ENCODE measurements at regions not wholly inside any gene's neighbourhood (a gene's known extent, or its start where the extent isn't known, plus 50 kb on each side); places are given as distances from the start of the nearest gene placed in this dataset.

- TF ChIP-seq CTCF (conservative IDR thresholded peaks at IDR 0.05 in 1 of 2, IDR thresholded peaks at IDR 0.05 in 1 of 2; ENCODE audit: low read depth in 1 of 2, low read length in 2 of 2) (no peak), EZH2 (IDR thresholded peaks at IDR 0.05; ENCODE audit: low read length, missing control alignments) (no peak)
- no peaks in the 10 kb centered on the region for H3K27me3 ChIP-seq (ENCODE audit: control insufficient read depth, insufficient read depth, low read length)
- H3K4me1 ChIP-seq (ENCODE audit: control insufficient read depth, extremely low read depth, insufficient read depth, low read length) = no peaks in the 10 kb centered on the region
- H3K36me3 ChIP-seq (ENCODE audit: control insufficient read depth, insufficient read depth, low read length) = no peaks in the 10 kb centered on the region
- DNase-seq (ENCODE audit: low read depth in 2 of 2) = no peak
- H4K20me1 ChIP-seq (ENCODE audit: control insufficient read depth, extremely low read depth, insufficient read depth, low read length) = no peaks in the 10 kb centered on the region
- H3K9me3 ChIP-seq (ENCODE audit: control insufficient read depth, insufficient read depth, low read depth, low read length) = no peaks in the 10 kb centered on the region
- no peak overlapping the region for H3K9ac ChIP-seq (ENCODE audit: insufficient read depth, low read length)
- no peak overlapping the region for H3K4me3 ChIP-seq (replicated peaks in 1 of 4; ENCODE audit: control extremely low read depth in 1 of 4, insufficient read depth in 1 of 4, low read depth in 3 of 4, low read length in 4 of 4)
- no peaks in the 10 kb centered on the region for H3K79me2 ChIP-seq (ENCODE audit: control insufficient read depth, insufficient read depth, low read length)
- no peak overlapping the region for H3K4me2 ChIP-seq (ENCODE audit: extremely low read depth, insufficient read depth, low read length)
- no peak overlapping the region for H3K27ac ChIP-seq (ENCODE audit: insufficient read depth, low read length)
- H2AFZ ChIP-seq (ENCODE audit: low read length) = no peak overlapping the region
Measured at GRCh38 chr4:78675325-78675724, 100.8 kb upstream of the BMP2K start.

- H3K36me3 ChIP-seq (ENCODE audit: control insufficient read depth, insufficient read depth, low read length) = no peaks in the 10 kb centered on the region
- H4K20me1 ChIP-seq (ENCODE audit: control insufficient read depth, extremely low read depth, insufficient read depth, low read length) = no peaks in the 10 kb centered on the region
- no peak for TF ChIP-seq CTCF (conservative IDR thresholded peaks at IDR 0.05 in 1 of 2, IDR thresholded peaks at IDR 0.05 in 1 of 2; ENCODE audit: low read depth in 1 of 2, low read length in 2 of 2)
- no peak overlapping the region for H2AFZ ChIP-seq (ENCODE audit: low read length)
- H3K4me2 ChIP-seq (ENCODE audit: extremely low read depth, insufficient read depth, low read length) = no peak overlapping the region
- no peak overlapping the region for H3K9ac ChIP-seq (ENCODE audit: insufficient read depth, low read length)
- no peaks in the 10 kb centered on the region for H3K79me2 ChIP-seq (ENCODE audit: control insufficient read depth, insufficient read depth, low read length)
- no peak overlapping the region for H3K27ac ChIP-seq (ENCODE audit: insufficient read depth, low read length)
- no peaks in the 10 kb centered on the region for H3K27me3 ChIP-seq (ENCODE audit: control insufficient read depth, insufficient read depth, low read length)
- H3K4me1 ChIP-seq (ENCODE audit: control insufficient read depth, extremely low read depth, insufficient read depth, low read length) = peaks cover 3% of the 10 kb centered on the region
- DNase-seq (ENCODE audit: low read depth in 2 of 2) = no peak
- H3K9me3 ChIP-seq (ENCODE audit: control insufficient read depth, insufficient read depth, low read depth, low read length) = no peaks in the 10 kb centered on the region
- no peak overlapping the region for H3K4me3 ChIP-seq (replicated peaks in 1 of 4; ENCODE audit: control extremely low read depth in 1 of 4, insufficient read depth in 1 of 4, low read depth in 3 of 4, low read length in 4 of 4)
Measured at GRCh38 chr4:78682070-78682469, 94.1 kb upstream of the BMP2K start.

GRCh38 chr4:78683352-78683751 lies 92.8 kb upstream of the BMP2K start:
- Histone ChIP-seq H3K4me2 (ENCODE audit: extremely low read depth, insufficient read depth, low read length) (no peak overlapping the region), H3K36me3 (ENCODE audit: control insufficient read depth, insufficient read depth, low read length) (no peaks in the 10 kb centered on the region), H3K79me2 (ENCODE audit: control insufficient read depth, insufficient read depth, low read length) (no peaks in the 10 kb centered on the region), H3K4me1 (ENCODE audit: control insufficient read depth, extremely low read depth, insufficient read depth, low read length) (peaks cover 3% of the 10 kb centered on the region), H2AFZ (ENCODE audit: low read length) (no peak overlapping the region), H3K27ac (ENCODE audit: insufficient read depth, low read length) (no peak overlapping the region), H3K9me3 (ENCODE audit: control insufficient read depth, insufficient read depth, low read depth, low read length) (no peaks in the 10 kb centered on the region), H3K4me3 (replicated peaks in 1 of 4; ENCODE audit: control extremely low read depth in 1 of 4, insufficient read depth in 1 of 4, low read depth in 3 of 4, low read length in 4 of 4) (no peak overlapping the region), H3K9ac (ENCODE audit: insufficient read depth, low read length) (no peak overlapping the region), H4K20me1 (ENCODE audit: control insufficient read depth, extremely low read depth, insufficient read depth, low read length) (no peaks in the 10 kb centered on the region), H3K27me3 (ENCODE audit: control insufficient read depth, insufficient read depth, low read length) (no peaks in the 10 kb centered on the region)
- no peak for DNase-seq (ENCODE audit: low read depth in 2 of 2)
- TF ChIP-seq CTCF (conservative IDR thresholded peaks at IDR 0.05 in 1 of 2, IDR thresholded peaks at IDR 0.05 in 1 of 2; ENCODE audit: low read depth in 1 of 2, low read length in 2 of 2) (no peak), EZH2 (IDR thresholded peaks at IDR 0.05; ENCODE audit: low read length, missing control alignments) (no peak)

Data from fibroblast of lung (primary cell).